ENCODE measurements at regions not wholly inside any gene's neighbourhood (a gene's known extent, or its start where the extent isn't known, plus 50 kb on each side); places are given as distances from the start of the nearest gene placed in this dataset.
A peak's percentile ranks its signal among the peaks of the same experiment; 100 is the strongest.

- no peak overlapping the region for H3K4me3 ChIP-seq (ENCODE audit: low read depth, low read length)
- TF ChIP-seq, protein P1, sequence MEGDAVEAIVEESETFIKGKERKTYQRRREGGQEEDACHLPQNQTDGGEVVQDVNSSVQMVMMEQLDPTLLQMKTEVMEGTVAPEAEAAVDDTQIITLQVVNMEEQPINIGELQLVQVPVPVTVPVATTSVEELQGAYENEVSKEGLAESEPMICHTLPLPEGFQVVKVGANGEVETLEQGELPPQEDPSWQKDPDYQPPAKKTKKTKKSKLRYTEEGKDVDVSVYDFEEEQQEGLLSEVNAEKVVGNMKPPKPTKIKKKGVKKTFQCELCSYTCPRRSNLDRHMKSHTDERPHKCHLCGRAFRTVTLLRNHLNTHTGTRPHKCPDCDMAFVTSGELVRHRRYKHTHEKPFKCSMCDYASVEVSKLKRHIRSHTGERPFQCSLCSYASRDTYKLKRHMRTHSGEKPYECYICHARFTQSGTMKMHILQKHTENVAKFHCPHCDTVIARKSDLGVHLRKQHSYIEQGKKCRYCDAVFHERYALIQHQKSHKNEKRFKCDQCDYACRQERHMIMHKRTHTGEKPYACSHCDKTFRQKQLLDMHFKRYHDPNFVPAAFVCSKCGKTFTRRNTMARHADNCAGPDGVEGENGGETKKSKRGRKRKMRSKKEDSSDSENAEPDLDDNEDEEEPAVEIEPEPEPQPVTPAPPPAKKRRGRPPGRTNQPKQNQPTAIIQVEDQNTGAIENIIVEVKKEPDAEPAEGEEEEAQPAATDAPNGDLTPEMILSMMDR (IDR thresholded peaks at IDR 0.05; ENCODE audit: low read depth, low read length) = no peak
- peaks cover 16% of the 10 kb centered on the region for H3K4me1 ChIP-seq
- no peaks in the 10 kb centered on the region for H3K9me3 ChIP-seq
- no peak for DNase-seq
- no peaks in the 10 kb centered on the region for H3K36me3 ChIP-seq
- no peaks in the 10 kb centered on the region for H3K27me3 ChIP-seq
These were observed 379.1 kb downstream of the SIPA1L2 start for GRCh38 chr1:232250838-232251237.

- Histone ChIP-seq H3K4me3 (ENCODE audit: low read depth, low read length) (no peak overlapping the region), H3K4me1 (peaks cover 19% of the 10 kb centered on the region), H3K36me3 (no peaks in the 10 kb centered on the region), H3K9me3 (no peaks in the 10 kb centered on the region), H3K27me3 (no peaks in the 10 kb centered on the region)
- TF ChIP-seq, protein P1 (IDR thresholded peaks at IDR 0.05; ENCODE audit: low read depth, low read length) = no peak
- DNase-seq = no peak
These were observed 379.8 kb downstream of the SIPA1L2 start for GRCh38 chr1:232249861-232250777.

DNA sequence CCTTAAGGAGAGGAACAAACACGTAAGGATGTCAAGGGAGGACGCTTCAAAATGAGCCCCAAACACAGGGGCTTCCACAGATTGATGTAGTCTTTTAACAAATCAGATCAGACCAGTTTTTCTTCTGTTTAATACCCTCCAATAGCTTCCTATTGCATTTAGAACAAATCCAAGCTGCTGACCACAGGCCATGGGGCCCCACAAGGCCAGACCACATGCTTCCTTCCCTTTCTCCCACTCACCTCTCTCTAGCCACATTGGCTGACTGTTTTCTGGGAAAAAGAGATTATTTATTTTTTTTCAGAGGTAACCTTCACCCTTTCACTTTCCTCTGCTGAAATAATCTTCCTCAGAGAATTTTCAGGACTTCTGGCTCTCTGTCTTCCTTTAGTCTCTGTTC lies 380.6 kb downstream of the SIPA1L2 start:
- no peaks in the 10 kb centered on the region for H3K27me3 ChIP-seq
- TF ChIP-seq, protein P1 (IDR thresholded peaks at IDR 0.05; ENCODE audit: low read depth, low read length) = no peak
- H3K9me3 ChIP-seq = no peaks in the 10 kb centered on the region
- DNase-seq = no peak
- no peaks in the 10 kb centered on the region for H3K36me3 ChIP-seq
- peaks cover 19% of the 10 kb centered on the region for H3K4me1 ChIP-seq
- no peak overlapping the region for H3K4me3 ChIP-seq (ENCODE audit: low read depth, low read length)

DNA sequence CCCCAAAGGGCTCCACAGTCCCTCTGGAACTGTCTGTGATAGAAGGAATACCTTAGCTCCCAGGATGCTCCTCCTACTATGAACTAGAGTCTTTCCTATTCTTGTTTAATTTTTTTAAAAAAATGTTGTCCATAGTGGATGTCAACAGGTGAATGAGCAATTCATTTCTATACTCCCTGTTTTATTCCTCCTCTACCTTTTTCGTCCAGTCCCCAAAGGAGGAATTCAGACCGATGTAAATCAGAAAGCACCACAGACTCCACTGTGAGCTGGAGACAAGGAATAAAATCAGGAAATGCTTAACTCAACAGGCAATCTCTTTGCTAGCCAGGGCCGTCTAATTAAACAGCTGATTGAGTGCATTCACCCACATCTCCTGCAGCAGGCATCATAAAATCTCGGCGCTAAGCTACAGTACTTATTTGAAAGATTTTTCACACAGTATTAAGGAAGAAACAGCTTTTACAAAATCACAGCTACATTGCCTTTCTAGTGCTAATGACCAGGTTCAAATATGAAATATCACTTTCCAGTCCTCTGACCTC lies 381.6 kb downstream of the SIPA1L2 start:
- Histone ChIP-seq H3K36me3 (no peaks in the 10 kb centered on the region), H3K4me1 (peaks cover 19% of the 10 kb centered on the region), H3K27me3 (no peaks in the 10 kb centered on the region), H3K4me3 (ENCODE audit: low read depth, low read length) (peak overlapping the region; percentile 4; the same call in 1 of the 2 replicates), H3K9me3 (no peaks in the 10 kb centered on the region)
- TF ChIP-seq, protein P1 (IDR thresholded peaks at IDR 0.05; ENCODE audit: low read depth, low read length) = no peak
- peak; percentile 33 for DNase-seq

DNA sequence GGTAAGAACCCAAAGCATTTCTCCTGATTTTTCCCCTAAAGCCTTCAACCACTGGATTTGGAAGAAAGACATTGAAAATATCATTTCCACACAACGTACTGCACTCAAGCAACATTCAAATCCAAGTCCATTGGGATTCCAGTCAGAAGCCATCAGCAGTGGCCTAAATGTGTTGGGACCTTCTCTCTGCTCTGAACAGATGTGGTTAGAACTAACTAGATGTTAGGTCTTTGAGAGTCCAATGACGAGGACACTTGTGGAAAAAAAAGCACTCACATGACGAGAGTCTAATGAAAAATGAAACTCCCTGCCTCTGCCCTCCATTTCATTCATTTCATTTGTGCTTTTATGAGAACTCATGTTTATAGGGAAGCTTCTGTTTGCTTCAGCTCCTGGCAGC lies 382.3 kb downstream of the SIPA1L2 start:
- Histone ChIP-seq H3K27me3 (no peaks in the 10 kb centered on the region), H3K4me3 (ENCODE audit: low read depth, low read length) (no peak overlapping the region), H3K9me3 (no peaks in the 10 kb centered on the region), H3K4me1 (peaks cover 19% of the 10 kb centered on the region), H3K36me3 (no peaks in the 10 kb centered on the region)
- DNase-seq = no peak
- TF ChIP-seq, protein P1 (IDR thresholded peaks at IDR 0.05; ENCODE audit: low read depth, low read length) = no peak

DNA sequence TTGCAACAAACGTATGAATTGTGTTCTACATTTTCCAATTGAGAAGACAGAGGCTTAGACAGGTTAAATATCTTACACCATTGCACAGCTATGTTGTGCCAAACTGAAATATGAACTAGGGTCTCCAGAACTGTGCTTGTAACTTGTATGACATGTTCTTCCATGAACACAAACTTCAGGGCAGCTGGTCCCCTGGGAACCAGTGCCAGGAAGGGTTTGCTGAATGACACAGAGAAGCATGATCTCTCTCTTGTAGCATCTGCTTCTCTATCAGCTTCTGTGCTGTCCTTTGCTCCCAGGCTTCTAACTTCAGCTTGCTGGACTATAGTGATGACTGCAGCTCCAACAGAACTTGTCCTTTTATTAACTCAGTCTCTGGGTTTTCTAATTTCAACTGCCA lies 385.5 kb downstream of the SIPA1L2 start:
- Histone ChIP-seq H3K4me1 (peaks cover 19% of the 10 kb centered on the region), H3K36me3 (no peaks in the 10 kb centered on the region), H3K9me3 (no peaks in the 10 kb centered on the region), H3K4me3 (ENCODE audit: low read depth, low read length) (no peak overlapping the region), H3K27me3 (no peaks in the 10 kb centered on the region)
- TF ChIP-seq, protein P1 (IDR thresholded peaks at IDR 0.05; ENCODE audit: low read depth, low read length) = no peak
- peak; percentile 55 for DNase-seq
